HepG2 (cell line): ENCODE measurements at regions not wholly inside any gene's neighbourhood (a gene's known extent, or its start where the extent isn't known, plus 50 kb on each side); places are given as distances from the start of the nearest gene placed in this dataset.

Source experiments
- CBX2 ChIP-seq, 2 experiments: fragments of 200-600 bp in 1 of 2; sonication (generic); formaldehyde crosslinking in 1 of 2; IDR thresholded peaks; 2 replicates each; pipeline versions ENCODE4 v1.7.0 to v1.8.1; 2018 to 2022; ENCODE audit warnings: low read depth in 2 of 2, low read length in 1 of 2, mild to moderate bottlenecking in 1 of 2, missing genetic modification reagents in 1 of 2
- DR1 ChIP-seq: sonication (generic); formaldehyde crosslinking; IDR thresholded peaks from 2 replicates; pipeline ENCODE4 v1.8.0; 2021; ENCODE audit warnings: mild to moderate bottlenecking, missing genetic modification reagents, inconsistent platforms
- FOSL1 ChIP-seq: sonication (generic); formaldehyde crosslinking; IDR thresholded peaks from 2 replicates; pipeline ENCODE4 v1.9.0; 2021; ENCODE audit warnings: missing genetic modification reagents, borderline replicate concordance
- HDAC1 ChIP-seq: sonication (generic); formaldehyde crosslinking; IDR thresholded peaks from 2 replicates; pipeline ENCODE4 v1.5.1; 2020; ENCODE audit warnings: mild to moderate bottlenecking, missing genetic modification reagents
- HNRNPUL1 ChIP-seq: fragments of 200-400 bp; formaldehyde crosslinking; IDR thresholded peaks from 2 replicates; pipeline ENCODE4 v1.6.1; 2017; ENCODE audit warnings: low read depth, mild to moderate bottlenecking, low read length, moderate library complexity
- KLF6 ChIP-seq: IDR thresholded peaks from 2 replicates; pipeline ENCODE4 v1.8.0; 2016; ENCODE audit warnings: missing biosample characterization, missing genetic modification reagents
- NFIC ChIP-seq: IDR thresholded peaks from 2 replicates; pipeline ENCODE4 v1.6.1; 2012; ENCODE audit warnings: mild to moderate bottlenecking, low read length, inconsistent platforms
- NONO ChIP-seq, 2 experiments: fragments of 450-650 bp in 1 of 2; sonication (generic) in 1 of 2; formaldehyde crosslinking in 1 of 2; IDR thresholded peaks in 1 of 2; conservative IDR thresholded peaks in 1 of 2; 2 replicates each; pipeline versions ENCODE4 v1.6.1 to v1.8.0; 2017 to 2022; ENCODE audit warnings: mild to moderate bottlenecking in 1 of 2, missing genetic modification reagents in 1 of 2, moderate library complexity in 1 of 2
- ONECUT2 ChIP-seq: sonication (generic); formaldehyde crosslinking; IDR thresholded peaks from 2 replicates; pipeline ENCODE4 v1.4.0; 2020; ENCODE audit warnings: missing genetic modification reagents
- PLRG1 ChIP-seq: fragments of 450-650 bp; conservative IDR thresholded peaks from 2 replicates; pipeline ENCODE4 v1.6.1; 2016
- PPARG ChIP-seq: conservative IDR thresholded peaks from 2 replicates; pipeline ENCODE4 v1.6.1; 2016; ENCODE audit warnings: missing biosample characterization, missing genetic modification reagents
- TGIF2 ChIP-seq: IDR thresholded peaks from 2 replicates; pipeline ENCODE4 v1.6.1; 2016; ENCODE audit warnings: control low read depth, missing compliant biosample characterization
- TRIM24 ChIP-seq: sonication (generic); formaldehyde crosslinking; IDR thresholded peaks from 2 replicates; pipeline ENCODE4 v1.8.0; 2022; ENCODE audit warnings: mild to moderate bottlenecking, missing genetic modification reagents
- ZNF234 ChIP-seq: sonication (generic); formaldehyde crosslinking; conservative IDR thresholded peaks from 2 replicates; pipeline ENCODE4 v1.5.1; 2020; ENCODE audit warnings: mild to moderate bottlenecking, missing genetic modification reagents
- ZNF577 ChIP-seq: sonication (generic); formaldehyde crosslinking; IDR thresholded peaks from 2 replicates; pipeline ENCODE4 v1.4.0; 2020; ENCODE audit warnings: mild to moderate bottlenecking, low read depth, missing genetic modification reagents, borderline replicate concordance
- ZNF776 ChIP-seq: sonication (generic); formaldehyde crosslinking; IDR thresholded peaks from 2 replicates; pipeline ENCODE4 v1.4.0; 2020; ENCODE audit warnings: mild to moderate bottlenecking, missing genetic modification reagents
- ZNF878 ChIP-seq: sonication (generic); formaldehyde crosslinking; IDR thresholded peaks from 2 replicates; pipeline ENCODE4 v1.8.1; 2023; ENCODE audit warnings: mild to moderate bottlenecking, missing genetic modification reagents, moderate library complexity
- TF ChIP-seq, protein P1 (sequence below): sonication (generic); formaldehyde crosslinking; IDR thresholded peaks from 2 replicates; pipeline ENCODE4 v1.8.1; 2023; ENCODE audit warnings: missing genetic modification reagents, mild to moderate bottlenecking, borderline replicate concordance
- TF ChIP-seq, protein P2 (sequence below), 2 experiments: fragments of 450-650 bp in 1 of 2; sonication (generic) in 1 of 2; formaldehyde crosslinking in 1 of 2; IDR thresholded peaks; 2 replicates each; pipeline versions ENCODE4 v1.6.1 to v1.8.0; 2016 to 2022; ENCODE audit warnings: antibody characterized with exemption in 1 of 2, mild to moderate bottlenecking in 1 of 2, missing genetic modification reagents in 1 of 2
- TF ChIP-seq, protein P3 (sequence below): sonication (generic); formaldehyde crosslinking; IDR thresholded peaks from 2 replicates; pipeline ENCODE4 v1.4.0; 2020; ENCODE audit warnings: mild to moderate bottlenecking, missing genetic modification reagents

DNA sequence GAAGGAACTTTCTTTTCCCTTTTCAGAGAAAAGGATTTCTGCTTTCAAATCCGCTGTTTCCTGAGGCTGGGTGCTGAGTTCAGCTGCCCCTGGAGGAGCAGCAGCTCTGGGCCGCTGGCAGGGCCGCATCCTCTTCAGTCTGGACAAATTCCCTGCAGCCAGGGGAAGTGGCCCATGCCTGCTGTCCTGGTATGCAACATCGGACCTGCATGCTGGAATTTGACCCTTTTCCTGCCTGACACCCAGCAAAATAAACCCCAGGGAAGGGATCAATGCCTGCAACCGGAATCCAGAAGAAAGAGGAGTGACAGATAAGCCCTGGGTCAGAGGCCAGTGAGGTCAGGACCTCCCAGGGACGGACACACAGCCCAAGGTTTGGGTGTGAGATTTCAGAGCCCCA lies 54.1 kb upstream of the LINC01488 start (continued):
- TF ChIP-seq ZNF776 (CRISPR knock-in tag) (0 out of 2 replicates have a peak, but pooled peaks have one; percentile 34), TRIM24 (CRISPR knock-in tag) (0 out of 2 replicates have a peak, but pooled peaks have one; percentile 30), ZNF878 (CRISPR knock-in tag) (peak; percentile 88; the same call in 1 of the 2 replicates), KLF6 (peak; percentile 68; the same call in 1 of the 2 replicates), DR1 (CRISPR knock-in tag) (no peak), FOSL1 (CRISPR knock-in tag) (0 out of 2 replicates have a peak, but pooled peaks have one; percentile 20), ZNF234 (CRISPR knock-in tag) (0 out of 2 replicates have a peak, but pooled peaks have one; percentile 39), CBX2 (IDR thresholded peaks at IDR 0.05; ENCODE audit: low read depth, low read length) (no peak), CBX2 (CRISPR knock-in tag; IDR thresholded peaks at IDR 0.05; ENCODE audit: low read depth) (no peak), PLRG1 (no peak), HNRNPUL1 (no peak), PPARG (peak; percentile 89), HDAC1 (peak; percentile 93), ONECUT2 (CRISPR knock-in tag) (peak; percentile 90), NONO (IDR thresholded peaks at IDR 0.05) (no peak), NONO (CRISPR knock-in tag; conservative IDR thresholded peaks at IDR 0.05) (peak; percentile 86), ZNF577 (CRISPR knock-in tag) (no peak), TGIF2 (CRISPR knock-in tag) (peak; percentile 47; the same call in 1 of the 2 replicates), NFIC (0 out of 2 replicates have a peak, but pooled peaks have one; percentile 36)
- TF ChIP-seq, protein P1, sequence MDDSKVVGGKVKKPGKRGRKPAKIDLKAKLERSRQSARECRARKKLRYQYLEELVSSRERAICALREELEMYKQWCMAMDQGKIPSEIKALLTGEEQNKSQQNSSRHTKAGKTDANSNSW (CRISPR knock-in tag), result no peak
- TF ChIP-seq, protein P2, sequence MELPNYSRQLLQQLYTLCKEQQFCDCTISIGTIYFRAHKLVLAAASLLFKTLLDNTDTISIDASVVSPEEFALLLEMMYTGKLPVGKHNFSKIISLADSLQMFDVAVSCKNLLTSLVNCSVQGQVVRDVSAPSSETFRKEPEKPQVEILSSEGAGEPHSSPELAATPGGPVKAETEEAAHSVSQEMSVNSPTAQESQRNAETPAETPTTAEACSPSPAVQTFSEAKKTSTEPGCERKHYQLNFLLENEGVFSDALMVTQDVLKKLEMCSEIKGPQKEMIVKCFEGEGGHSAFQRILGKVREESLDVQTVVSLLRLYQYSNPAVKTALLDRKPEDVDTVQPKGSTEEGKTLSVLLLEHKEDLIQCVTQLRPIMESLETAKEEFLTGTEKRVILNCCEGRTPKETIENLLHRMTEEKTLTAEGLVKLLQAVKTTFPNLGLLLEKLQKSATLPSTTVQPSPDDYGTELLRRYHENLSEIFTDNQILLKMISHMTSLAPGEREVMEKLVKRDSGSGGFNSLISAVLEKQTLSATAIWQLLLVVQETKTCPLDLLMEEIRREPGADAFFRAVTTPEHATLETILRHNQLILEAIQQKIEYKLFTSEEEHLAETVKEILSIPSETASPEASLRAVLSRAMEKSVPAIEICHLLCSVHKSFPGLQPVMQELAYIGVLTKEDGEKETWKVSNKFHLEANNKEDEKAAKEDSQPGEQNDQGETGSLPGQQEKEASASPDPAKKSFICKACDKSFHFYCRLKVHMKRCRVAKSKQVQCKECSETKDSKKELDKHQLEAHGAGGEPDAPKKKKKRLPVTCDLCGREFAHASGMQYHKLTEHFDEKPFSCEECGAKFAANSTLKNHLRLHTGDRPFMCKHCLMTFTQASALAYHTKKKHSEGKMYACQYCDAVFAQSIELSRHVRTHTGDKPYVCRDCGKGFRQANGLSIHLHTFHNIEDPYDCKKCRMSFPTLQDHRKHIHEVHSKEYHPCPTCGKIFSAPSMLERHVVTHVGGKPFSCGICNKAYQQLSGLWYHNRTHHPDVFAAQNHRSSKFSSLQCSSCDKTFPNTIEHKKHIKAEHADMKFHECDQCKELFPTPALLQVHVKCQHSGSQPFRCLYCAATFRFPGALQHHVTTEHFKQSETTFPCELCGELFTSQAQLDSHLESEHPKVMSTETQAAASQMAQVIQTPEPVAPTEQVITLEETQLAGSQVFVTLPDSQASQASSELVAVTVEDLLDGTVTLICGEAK (IDR thresholded peaks at IDR 0.05), result no peak
- TF ChIP-seq, protein P2 (CRISPR knock-in tag; IDR thresholded peaks at IDR 0.05), result peak; percentile 73
- TF ChIP-seq, protein P3, sequence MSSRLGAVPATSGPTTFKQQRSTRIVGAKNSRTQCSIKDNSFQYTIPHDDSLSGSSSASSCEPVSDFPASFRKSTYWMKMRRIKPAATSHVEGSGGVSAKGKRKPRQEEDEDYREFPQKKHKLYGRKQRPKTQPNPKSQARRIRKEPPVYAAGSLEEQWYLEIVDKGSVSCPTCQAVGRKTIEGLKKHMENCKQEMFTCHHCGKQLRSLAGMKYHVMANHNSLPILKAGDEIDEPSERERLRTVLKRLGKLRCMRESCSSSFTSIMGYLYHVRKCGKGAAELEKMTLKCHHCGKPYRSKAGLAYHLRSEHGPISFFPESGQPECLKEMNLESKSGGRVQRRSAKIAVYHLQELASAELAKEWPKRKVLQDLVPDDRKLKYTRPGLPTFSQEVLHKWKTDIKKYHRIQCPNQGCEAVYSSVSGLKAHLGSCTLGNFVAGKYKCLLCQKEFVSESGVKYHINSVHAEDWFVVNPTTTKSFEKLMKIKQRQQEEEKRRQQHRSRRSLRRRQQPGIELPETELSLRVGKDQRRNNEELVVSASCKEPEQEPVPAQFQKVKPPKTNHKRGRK (CRISPR knock-in tag), result no peak
